Epithelial cell of proximal tubule (primary cell): ENCODE measurements at regions not wholly inside any gene's neighbourhood (a gene's known extent, or its start where the extent isn't known, plus 50 kb on each side); places are given as distances from the start of the nearest gene placed in this dataset.

Source experiments
- DNase-seq: peaks from one replicate; pipeline ENCODE4 v3.0.0-alpha.2; 2011; ENCODE audit warnings: low read depth
- H3K4me3 ChIP-seq: 2 replicates; pipeline ENCODE4 v1.5.1; 2011; ENCODE audit warnings: low read depth, mild to moderate bottlenecking, low read length
- CTCF ChIP-seq: conservative IDR thresholded peaks from 2 replicates; pipeline ENCODE4 v1.5.1; 2012; ENCODE audit warnings: low read depth, mild to moderate bottlenecking, low read length

GRCh38 chr13:73590795-73591194, 532.0 kb downstream of the KLF5 start:
- H3K4me3 ChIP-seq: no peak overlapping the region
- TF ChIP-seq CTCF: no peak
- no peak for DNase-seq

GRCh38 chr13:73585236-73585635, 526.4 kb downstream of the KLF5 start:
- no peak for TF ChIP-seq CTCF
- no peak for DNase-seq
- H3K4me3 ChIP-seq: no peak overlapping the region

GRCh38 chr13:73583331-73583730, 524.5 kb downstream of the KLF5 start:
- no peak for TF ChIP-seq CTCF
- H3K4me3 ChIP-seq: no peak overlapping the region
- DNase-seq: no peak

- no peak for TF ChIP-seq CTCF
- no peak overlapping the region for H3K4me3 ChIP-seq
- DNase-seq: no peak
Measured at GRCh38 chr13:73580513-73581267, 521.9 kb downstream of the KLF5 start.

- no peak for DNase-seq
- TF ChIP-seq CTCF: no peak
- no peak overlapping the region for H3K4me3 ChIP-seq
Measured at GRCh38 chr13:73579574-73580274, 520.9 kb downstream of the KLF5 start.

- no peak overlapping the region for H3K4me3 ChIP-seq
- DNase-seq: no peak
- TF ChIP-seq CTCF: no peak
Measured at GRCh38 chr13:73578251-73578875, 519.6 kb downstream of the KLF5 start.
